GM03348 (cell line): ENCODE measurements at regions not wholly inside any gene's neighbourhood (a gene's known extent, or its start where the extent isn't known, plus 50 kb on each side); places are given as distances from the start of the nearest gene placed in this dataset.
"Not testable (repeated sequence)": the region's sequence is repeated elsewhere in the genome, so short reads cannot be mapped to it uniquely, and the experiment has no call there.

Experiments
- DNase-seq: peaks from one replicate; pipeline ENCODE4 v3.0.0; 2012; ENCODE audit warnings: low spot score

DNA sequence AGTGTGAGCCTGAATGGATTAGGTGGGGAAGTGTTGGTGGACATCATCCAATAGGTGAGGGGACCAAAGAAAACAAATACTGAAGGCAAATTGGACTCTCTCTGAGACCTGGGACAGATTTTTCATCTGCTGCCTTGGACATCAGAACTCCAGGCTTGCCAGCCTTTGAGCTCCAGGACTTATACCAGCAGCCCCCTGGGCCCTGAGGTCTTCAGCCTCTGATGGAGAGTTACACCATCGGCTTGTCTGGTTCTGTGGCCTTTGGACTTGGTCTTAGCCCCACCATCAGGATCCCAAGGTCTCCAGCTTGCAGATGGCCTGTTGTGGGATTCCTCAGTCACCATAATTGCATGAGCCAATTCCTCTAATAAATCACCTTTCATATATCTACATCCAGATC is 80.8 kb upstream of the SLC8A3 start:
- DNase-seq: no peak

DNA sequence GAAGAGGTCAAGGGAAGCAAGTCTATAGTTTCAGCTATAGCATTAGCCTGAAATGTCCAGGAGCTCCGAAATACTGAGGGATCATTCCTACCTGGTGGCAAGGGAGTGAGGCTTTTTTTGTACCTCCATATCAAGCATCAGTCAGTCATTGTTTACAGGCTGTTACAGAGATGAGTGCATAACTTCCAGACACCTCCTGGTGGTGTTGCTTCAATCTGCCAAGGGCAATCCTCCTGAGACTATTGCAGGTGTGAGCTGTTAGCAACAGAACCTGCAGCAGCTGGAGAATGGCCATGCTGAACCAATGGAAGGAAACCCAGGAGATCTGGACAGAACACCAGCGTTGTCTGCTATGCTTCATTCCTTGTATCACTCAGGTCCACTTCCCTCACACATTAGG is 80.0 kb upstream of the SLC8A3 start:
- DNase-seq: no peak

DNA sequence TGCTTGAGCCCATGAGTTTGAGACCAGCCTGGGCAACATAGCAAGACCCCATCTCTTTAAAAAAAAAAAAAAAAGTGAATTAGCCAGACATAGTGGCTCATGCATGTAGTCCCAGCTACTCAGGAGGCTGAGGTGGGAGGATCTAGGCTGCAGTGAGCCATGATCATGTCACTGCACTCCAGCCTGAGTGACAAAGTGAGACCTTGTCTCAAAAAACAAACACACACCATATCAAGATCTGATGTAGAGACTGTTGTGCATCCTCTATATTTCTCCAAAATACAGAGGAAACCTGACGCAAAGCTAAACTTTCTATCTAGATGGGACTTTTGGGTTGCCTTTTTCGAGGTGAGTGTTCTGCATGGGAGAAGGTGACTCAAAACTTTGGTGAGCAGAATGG is 77.4 kb upstream of the SLC8A3 start:
- no peak for DNase-seq

DNA sequence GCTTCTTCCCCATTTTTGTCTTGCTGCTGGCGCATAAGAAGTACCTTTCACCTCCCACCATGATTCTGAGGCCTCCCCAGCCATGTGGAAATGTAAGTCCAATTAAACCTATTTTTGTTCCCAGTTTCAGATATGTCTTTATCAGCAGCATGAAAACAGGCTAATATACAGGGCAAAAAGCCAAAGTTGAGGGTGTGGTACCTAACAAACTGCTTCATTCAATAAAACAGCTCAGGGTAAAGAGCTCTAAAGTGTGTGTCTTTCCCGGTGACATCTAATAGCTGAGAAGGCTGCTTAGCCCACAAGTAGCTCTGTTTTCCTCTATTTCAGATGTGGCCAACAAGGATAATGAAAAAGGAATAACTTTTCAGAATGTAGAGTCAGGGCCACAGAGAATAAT is 76.7 kb upstream of the SLC8A3 start:
- no peak for DNase-seq

DNA sequence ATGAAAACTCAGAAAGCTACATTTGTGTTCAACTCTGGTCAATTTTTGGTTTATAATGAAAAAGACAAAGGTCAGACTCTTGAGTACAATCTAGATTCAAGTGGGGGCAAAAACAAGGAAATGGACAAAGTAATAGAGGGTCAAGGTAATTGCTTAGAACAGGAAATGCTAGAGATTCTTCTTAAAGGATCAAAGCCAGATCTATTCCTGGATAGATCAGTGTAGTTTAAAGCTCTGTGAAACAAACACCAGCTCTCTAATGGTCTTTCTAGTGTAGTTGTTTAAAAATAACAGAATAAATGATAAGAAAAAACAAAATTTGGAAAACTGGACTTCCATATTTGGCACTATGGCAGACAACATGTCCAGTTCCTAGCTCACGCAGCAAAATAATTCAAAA is 70.7 kb upstream of the SLC8A3 start:
- no peak for DNase-seq

DNA sequence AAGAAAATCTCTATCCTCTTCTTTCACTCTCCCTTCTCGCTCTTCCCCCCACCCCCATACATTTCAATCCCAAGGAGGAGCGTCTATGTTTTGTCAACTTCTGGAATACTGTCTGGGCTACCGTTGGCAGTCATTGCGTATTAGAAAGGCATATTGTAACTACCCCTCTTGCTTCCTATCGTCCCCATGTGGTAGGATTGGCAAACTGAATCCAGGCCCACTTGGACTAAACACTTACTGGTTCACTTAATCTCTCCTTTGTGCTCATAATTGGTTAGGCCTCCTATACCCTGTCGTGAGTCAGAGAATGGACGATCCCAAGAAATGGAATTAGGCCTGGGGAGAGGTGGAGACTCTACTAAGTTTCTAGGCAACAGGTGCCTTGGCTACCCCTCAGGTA is 68.8 kb upstream of the SLC8A3 start:
- no peak for DNase-seq

DNA sequence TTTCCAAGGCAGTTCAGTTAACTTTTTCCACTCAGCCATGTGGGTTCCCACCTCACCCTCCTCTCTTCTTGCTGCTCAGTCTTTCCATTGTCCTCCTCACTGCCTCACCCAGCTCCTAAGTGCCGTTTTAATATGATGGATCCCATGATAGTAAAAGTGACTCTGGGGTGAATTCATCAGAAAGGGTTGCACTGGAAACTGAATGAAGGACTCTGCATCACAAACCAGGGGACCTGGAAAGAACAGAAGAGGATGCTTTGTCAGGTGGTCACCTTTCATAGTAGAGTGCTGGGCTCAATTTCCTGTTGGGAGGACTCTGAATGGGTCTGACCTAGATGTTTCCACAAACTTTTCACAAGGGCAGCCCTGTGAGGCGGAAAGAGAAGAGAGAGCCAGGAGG is 67.8 kb upstream of the SLC8A3 start:
- DNase-seq: no peak

DNA sequence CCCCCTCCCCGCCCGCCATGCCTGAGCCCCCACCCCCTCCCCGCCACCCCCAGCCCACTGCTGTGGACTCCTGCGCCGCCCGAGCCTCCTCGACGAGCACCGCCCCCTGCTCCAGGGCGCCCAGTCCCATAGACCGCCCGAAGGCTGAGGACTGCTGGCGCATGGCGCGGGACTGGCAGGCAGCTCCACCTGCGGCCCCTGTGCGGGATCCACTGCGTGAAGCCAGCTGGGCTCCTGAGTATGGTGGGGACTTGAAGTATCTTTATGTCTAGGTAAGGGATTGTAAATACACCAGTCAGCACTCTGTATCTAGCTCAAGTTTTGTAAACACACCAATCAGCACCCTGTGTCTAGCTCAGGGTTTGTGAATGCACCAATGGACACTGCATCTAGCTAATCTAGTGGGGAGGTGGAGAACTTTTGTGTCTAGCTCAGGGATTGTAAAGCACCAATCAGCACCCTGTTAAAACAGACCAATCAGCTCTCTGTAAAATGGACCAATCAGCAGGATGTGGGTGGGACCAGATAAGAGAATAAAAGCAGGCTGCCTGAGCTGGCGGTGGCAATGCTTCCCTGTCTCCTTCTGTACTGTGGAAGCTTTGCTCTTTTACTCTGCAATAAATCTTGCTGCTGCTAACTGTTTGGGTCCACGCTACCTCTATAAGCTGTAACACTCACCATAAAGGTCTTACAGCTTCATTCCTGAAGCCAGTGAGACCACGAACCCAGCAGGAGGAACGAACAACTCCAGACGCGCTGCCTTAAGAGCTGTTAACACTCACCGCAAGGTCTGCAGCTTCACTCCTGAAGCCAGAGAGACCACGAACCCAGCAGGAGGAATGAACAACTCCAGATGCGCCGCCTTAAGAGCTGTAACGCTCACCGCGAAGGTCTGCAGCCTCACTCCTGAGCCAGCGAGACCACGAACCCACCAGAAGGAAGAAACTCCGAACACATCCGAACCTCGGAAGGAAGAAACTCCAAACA is 66.6 kb upstream of the SLC8A3 start:
- not testable (repeated sequence) for DNase-seq

DNA sequence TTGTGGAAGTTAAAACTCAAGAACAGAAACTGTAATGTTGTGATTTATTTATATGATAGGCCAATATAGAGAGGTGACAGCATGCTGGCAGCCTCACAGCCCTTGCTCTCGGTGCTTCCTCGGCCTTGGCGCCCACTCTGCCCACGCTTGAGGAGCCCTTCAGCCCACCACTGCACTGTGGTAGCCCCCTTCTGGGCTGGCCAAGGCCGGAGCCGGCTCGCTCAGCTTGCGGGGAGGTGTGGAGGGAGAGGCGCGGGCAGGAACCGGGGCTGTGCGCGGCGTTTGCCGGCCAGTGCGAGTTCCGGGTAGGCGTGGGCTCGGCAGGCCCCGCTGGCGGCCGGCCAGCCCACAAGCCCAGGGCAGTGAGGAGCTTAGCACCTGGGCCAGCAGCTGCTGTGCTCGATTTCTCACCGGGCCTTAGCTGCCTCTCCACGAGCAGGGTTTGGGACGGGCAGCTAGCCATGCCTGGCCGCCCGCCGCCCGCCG is 65.8 kb upstream of the SLC8A3 start:
- peak; percentile 20 for DNase-seq

DNA sequence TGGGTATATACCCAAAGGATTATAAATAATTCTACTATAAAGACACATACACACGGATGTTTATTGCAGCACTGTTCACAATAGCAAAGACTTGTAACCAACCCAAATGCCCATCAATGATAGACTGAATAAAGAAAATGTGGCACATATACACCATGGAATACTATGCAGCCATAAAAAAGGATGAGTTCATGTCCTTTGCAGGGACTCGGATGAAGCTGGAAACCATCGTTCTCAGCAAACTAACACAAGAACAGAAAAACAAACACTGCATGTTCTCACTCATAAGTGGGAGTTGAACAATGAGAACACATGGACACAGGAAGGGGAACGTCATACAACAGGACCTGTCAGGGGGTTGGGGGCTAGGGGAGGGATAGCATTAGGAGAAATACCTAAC is 64.8 kb upstream of the SLC8A3 start:
- DNase-seq: not testable (repeated sequence)

DNA sequence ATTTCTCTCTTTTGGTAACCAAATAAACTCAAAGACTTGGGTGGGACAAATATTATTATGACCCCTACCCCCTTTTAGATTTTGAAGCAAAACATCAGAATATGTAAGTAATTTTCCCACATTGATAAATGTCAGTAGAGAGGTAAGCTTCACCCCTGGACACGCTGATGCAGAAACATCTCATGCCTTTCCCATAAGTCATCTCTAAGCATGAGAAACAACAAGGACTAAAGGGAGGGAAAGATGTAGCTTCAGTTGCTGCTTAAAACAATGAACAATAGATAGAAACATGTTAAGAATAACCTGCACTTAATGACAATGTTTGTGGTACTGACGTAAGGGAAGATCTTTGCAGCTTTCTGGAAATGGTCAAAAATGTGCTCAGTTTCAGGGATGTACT is 56.3 kb upstream of the SLC8A3 start:
- DNase-seq: no peak

DNA sequence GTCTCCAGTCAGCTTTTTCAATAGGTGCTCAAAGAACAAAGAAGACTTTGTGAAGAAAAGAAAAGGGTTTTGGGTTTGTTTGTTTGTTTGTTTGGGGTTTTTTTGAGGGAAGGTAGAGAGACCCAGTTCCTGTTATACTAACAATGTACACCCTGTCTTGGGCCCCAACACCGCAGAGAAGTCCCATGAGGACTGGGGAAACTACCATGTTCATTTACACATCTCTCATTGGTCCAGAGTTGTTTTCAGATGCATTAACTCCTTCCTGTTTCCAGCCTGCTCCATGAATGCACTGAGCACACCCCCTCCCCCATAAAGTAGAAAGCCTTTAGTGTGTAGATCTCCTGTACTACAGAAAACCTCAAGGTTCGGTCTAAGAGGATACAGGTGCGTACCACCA is 51.1 kb upstream of the SLC8A3 start:
- no peak for DNase-seq

DNA sequence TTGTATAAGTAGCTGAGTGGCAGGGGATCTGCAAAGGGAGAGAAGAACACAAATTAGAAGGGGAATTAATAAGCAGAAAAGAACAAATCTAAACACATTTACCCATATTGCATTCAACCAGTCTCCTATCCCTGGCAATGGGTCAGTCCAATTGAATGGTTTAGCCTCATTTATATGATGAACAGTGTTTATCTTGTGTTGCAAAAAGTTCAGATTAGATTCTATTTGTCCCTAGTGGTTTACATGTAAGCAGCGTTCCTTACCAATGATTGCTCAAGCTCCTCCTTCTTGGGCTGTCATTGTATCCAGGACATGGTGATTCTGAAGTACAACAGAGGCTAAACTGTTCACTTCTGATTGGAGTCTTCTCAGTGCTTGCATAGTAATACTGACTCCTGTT is 49.9 kb upstream of the SLC8A3 start:
- not testable (repeated sequence) for DNase-seq
